HEK293T (cell line): ENCODE measurements at regions not wholly inside any gene's neighbourhood (a gene's known extent, or its start where the extent isn't known, plus 50 kb on each side); places are given as distances from the start of the nearest gene placed in this dataset.

Experiments
- ARNT ChIP-seq: fragments of 450-650 bp; IDR thresholded peaks from 2 replicates; pipeline ENCODE4 v1.6.1; 2017; ENCODE audit warnings: mild to moderate bottlenecking
- BHLHE40 ChIP-seq: fragments of 450-650 bp; IDR thresholded peaks from 2 replicates; pipeline ENCODE4 v1.6.1; 2016; ENCODE audit warnings: mild to moderate bottlenecking, moderate library complexity, borderline replicate concordance
- CTBP1 ChIP-seq: fragments of 450-650 bp; IDR thresholded peaks from 2 replicates; pipeline ENCODE4 v1.6.1; 2016; ENCODE audit warnings: borderline replicate concordance
- ELF4 ChIP-seq: fragments of 450-650 bp; IDR thresholded peaks from 2 replicates; pipeline ENCODE4 v1.6.1; 2017; ENCODE audit warnings: antibody characterized with exemption
- FOXA1 ChIP-seq: fragments of 450-650 bp; IDR thresholded peaks from 2 replicates; pipeline ENCODE4 v1.6.1; 2016; ENCODE audit warnings: mild to moderate bottlenecking
- FOXK2 ChIP-seq: fragments of 450-650 bp; IDR thresholded peaks from 2 replicates; pipeline ENCODE4 v1.6.1; 2016; ENCODE audit warnings: mild to moderate bottlenecking
- FOXM1 ChIP-seq: fragments of 450-650 bp; IDR thresholded peaks from 2 replicates; pipeline ENCODE4 v1.6.1; 2017; ENCODE audit warnings: mild to moderate bottlenecking, borderline replicate concordance
- LEF1 ChIP-seq: fragments of 450-650 bp; IDR thresholded peaks from 2 replicates; pipeline ENCODE4 v1.6.1; 2017; ENCODE audit warnings: mild to moderate bottlenecking, borderline replicate concordance
- NFRKB ChIP-seq: fragments of 450-650 bp; IDR thresholded peaks from 2 replicates; pipeline ENCODE4 v1.6.1; 2016; ENCODE audit warnings: mild to moderate bottlenecking, moderate library complexity
- PKNOX1 ChIP-seq: fragments of 450-650 bp; IDR thresholded peaks from 2 replicates; pipeline ENCODE4 v1.6.1; 2016
- SP1 ChIP-seq: fragments of 450-650 bp; IDR thresholded peaks from 2 replicates; pipeline ENCODE4 v1.6.1; 2017
- SUZ12 ChIP-seq: fragments of 450-650 bp; IDR thresholded peaks from 2 replicates; pipeline ENCODE4 v1.6.1; 2016; ENCODE audit warnings: mild to moderate bottlenecking
- TARDBP ChIP-seq: fragments of 450-650 bp; IDR thresholded peaks from 2 replicates; pipeline ENCODE4 v1.6.1; 2016
- ZNF384 ChIP-seq: fragments of 450-650 bp; IDR thresholded peaks from 2 replicates; pipeline ENCODE4 v1.6.1; 2016

GRCh38 chr7:79624336-79624735, 170.9 kb upstream of the MAGI2 start:
- no peak for TF ChIP-seq FOXM1
- TF ChIP-seq ELF4, result no peak
- no peak for TF ChIP-seq FOXK2
- no peak for TF ChIP-seq FOXA1
- no peak for TF ChIP-seq SUZ12
- no peak for TF ChIP-seq ZNF384
- no peak for TF ChIP-seq PKNOX1
- no peak for TF ChIP-seq NFRKB
- no peak for TF ChIP-seq CTBP1
- TF ChIP-seq SP1, result no peak
- no peak for TF ChIP-seq TARDBP
- TF ChIP-seq BHLHE40, result no peak
- TF ChIP-seq LEF1, result no peak
- no peak for TF ChIP-seq ARNT
